NCI-H2196 (cell line): ENCODE measurements at regions not wholly inside any gene's neighbourhood (a gene's known extent, or its start where the extent isn't known, plus 50 kb on each side); places are given as distances from the start of the nearest gene placed in this dataset.
"Not testable (repeated sequence)": the region's sequence is repeated elsewhere in the genome, so short reads cannot be mapped to it uniquely, and the experiment has no call there.

Source experiments
- DNase-seq: peaks from one replicate; lab custom pipeline; 2025; ENCODE audit not compliant: unreplicated experiment; lab: John Stamatoyannopoulos, UW

- no peak for DNase-seq
Measured at GRCh38 chrY:12358337-12358736, 342.7 kb upstream of the USP9Y start.

- DNase-seq, result peak; percentile 1
Measured at GRCh38 chrY:12359867-12360266, 341.2 kb upstream of the USP9Y start.

GRCh38 chrY:12360496-12360895, 340.5 kb upstream of the USP9Y start:
- no peak for DNase-seq

GRCh38 chrY:12365311-12365910, 335.6 kb upstream of the USP9Y start:
- no peak for DNase-seq

- DNase-seq, result not testable (repeated sequence)
Measured at GRCh38 chrY:12374588-12374987, 326.4 kb upstream of the USP9Y start.

- DNase-seq, result not testable (repeated sequence)
Measured at GRCh38 chrY:12391655-12392559, 309.1 kb upstream of the USP9Y start.

GRCh38 chrY:12393190-12393589, 307.8 kb upstream of the USP9Y start:
- no peak for DNase-seq

GRCh38 chrY:12395381-12396120, 305.5 kb upstream of the USP9Y start:
- DNase-seq, result not testable (repeated sequence)

- DNase-seq, result no peak
Measured at GRCh38 chrY:12403916-12404315, 297.1 kb upstream of the USP9Y start.

- no peak for DNase-seq
Measured at GRCh38 chrY:12408236-12408635, 292.8 kb upstream of the USP9Y start.

- no peak for DNase-seq
Measured at GRCh38 chrY:12410696-12411095, 290.3 kb upstream of the USP9Y start.

- no peak for DNase-seq
Measured at GRCh38 chrY:12421072-12421787, 279.8 kb upstream of the USP9Y start.

- DNase-seq, result no peak
Measured at GRCh38 chrY:12421788-12422124, 279.3 kb upstream of the USP9Y start.

GRCh38 chrY:12422536-12422935, 278.5 kb upstream of the USP9Y start:
- no peak for DNase-seq

- no peak for DNase-seq
Measured at GRCh38 chrY:12423416-12424252, 277.4 kb upstream of the USP9Y start.

GRCh38 chrY:12425506-12425905, 275.5 kb upstream of the USP9Y start:
- DNase-seq, result no peak

- DNase-seq, result no peak
Measured at GRCh38 chrY:12427361-12427760, 273.7 kb upstream of the USP9Y start.

GRCh38 chrY:12431546-12431945, 269.5 kb upstream of the USP9Y start:
- DNase-seq, result no peak

GRCh38 chrY:12438823-12439222, 262.2 kb upstream of the USP9Y start:
- not testable (repeated sequence) for DNase-seq

GRCh38 chrY:12444200-12444599, 256.8 kb upstream of the USP9Y start:
- no peak for DNase-seq
